ENCODE measurements at regions not wholly inside any gene's neighbourhood (a gene's known extent, or its start where the extent isn't known, plus 50 kb on each side); places are given as distances from the start of the nearest gene placed in this dataset.

DNA sequence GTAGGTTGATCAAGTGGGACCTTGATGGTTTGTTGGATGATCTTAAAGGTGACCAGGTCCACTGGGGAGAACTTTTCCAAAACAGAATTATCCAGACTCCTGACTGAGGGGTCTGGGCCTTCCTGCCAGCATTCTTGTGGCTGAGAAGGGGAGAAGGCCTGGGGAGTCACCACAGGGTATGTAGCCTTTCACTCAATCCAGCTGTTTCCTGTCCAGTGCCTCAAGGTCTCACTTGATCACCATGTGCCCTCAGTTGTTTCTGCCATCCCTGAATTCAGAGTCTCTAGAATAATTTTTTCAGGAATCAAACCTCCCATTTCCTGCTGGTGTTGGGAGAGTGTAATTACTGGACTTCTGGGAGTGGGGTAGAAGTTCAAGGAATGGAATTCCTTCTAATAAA lies 54.4 kb upstream of the TANC1 start:
- H3K4me1 ChIP-seq = no peaks in the 10 kb centered on the region
- no peak for DNase-seq (ENCODE audit: low spot score in 2 of 2)
- no peak overlapping the region for H3K27ac ChIP-seq
- H3K27me3 ChIP-seq = no peaks in the 10 kb centered on the region
- H3K36me3 ChIP-seq = no peaks in the 10 kb centered on the region
- TF ChIP-seq EP300 (IDR thresholded peaks at IDR 0.05) = no peak
- TF ChIP-seq, protein P1, sequence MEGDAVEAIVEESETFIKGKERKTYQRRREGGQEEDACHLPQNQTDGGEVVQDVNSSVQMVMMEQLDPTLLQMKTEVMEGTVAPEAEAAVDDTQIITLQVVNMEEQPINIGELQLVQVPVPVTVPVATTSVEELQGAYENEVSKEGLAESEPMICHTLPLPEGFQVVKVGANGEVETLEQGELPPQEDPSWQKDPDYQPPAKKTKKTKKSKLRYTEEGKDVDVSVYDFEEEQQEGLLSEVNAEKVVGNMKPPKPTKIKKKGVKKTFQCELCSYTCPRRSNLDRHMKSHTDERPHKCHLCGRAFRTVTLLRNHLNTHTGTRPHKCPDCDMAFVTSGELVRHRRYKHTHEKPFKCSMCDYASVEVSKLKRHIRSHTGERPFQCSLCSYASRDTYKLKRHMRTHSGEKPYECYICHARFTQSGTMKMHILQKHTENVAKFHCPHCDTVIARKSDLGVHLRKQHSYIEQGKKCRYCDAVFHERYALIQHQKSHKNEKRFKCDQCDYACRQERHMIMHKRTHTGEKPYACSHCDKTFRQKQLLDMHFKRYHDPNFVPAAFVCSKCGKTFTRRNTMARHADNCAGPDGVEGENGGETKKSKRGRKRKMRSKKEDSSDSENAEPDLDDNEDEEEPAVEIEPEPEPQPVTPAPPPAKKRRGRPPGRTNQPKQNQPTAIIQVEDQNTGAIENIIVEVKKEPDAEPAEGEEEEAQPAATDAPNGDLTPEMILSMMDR (IDR thresholded peaks at IDR 0.05) = no peak
- TF ChIP-seq POLR2A (IDR thresholded peaks at IDR 0.05) = no peak
- H3K9me3 ChIP-seq = no peaks in the 10 kb centered on the region
- H3K4me3 ChIP-seq = no peak overlapping the region

- H3K27me3 ChIP-seq = no peaks in the 10 kb centered on the region
- no peak overlapping the region for H3K27ac ChIP-seq
- H3K4me1 ChIP-seq = no peaks in the 10 kb centered on the region
- WGBS, 2 donors = 80 to 81% methylated on average over 2 of the region's 2 CpGs
- H3K9me3 ChIP-seq = no peaks in the 10 kb centered on the region
- no peaks in the 10 kb centered on the region for H3K36me3 ChIP-seq
- no peak overlapping the region for H3K4me3 ChIP-seq
- no peak for DNase-seq (ENCODE audit: low spot score in 2 of 2)
- TF ChIP-seq, protein P1 (IDR thresholded peaks at IDR 0.05) = no peak
- no peak for TF ChIP-seq POLR2A (IDR thresholded peaks at IDR 0.05)
- TF ChIP-seq EP300 (IDR thresholded peaks at IDR 0.05) = no peak
Measured at GRCh38 chr2:158914731-158915130, 53.7 kb upstream of the TANC1 start.

DNA sequence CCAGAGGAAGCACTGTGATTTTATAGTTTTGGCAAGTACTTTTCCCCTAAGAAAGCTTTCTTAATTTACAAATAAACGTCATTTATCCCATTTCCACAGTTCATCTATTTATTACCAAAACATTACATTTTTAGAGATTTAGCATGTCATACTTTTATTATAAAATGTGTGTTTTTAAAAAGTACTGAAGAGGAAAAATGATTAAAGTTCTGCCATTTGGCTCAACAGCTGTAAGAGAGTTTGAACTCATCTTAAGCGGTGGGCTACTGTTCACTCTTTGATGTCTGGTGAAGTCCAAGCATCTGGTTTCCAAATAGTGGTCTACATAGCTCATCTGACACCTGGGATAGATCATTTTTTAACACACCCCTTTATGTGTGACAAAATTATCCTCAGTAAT lies 51.3 kb upstream of the TANC1 start:
- Histone ChIP-seq H3K27me3 (no peaks in the 10 kb centered on the region), H3K9me3 (no peaks in the 10 kb centered on the region), H3K4me1 (no peaks in the 10 kb centered on the region), H3K27ac (no peak overlapping the region), H3K36me3 (no peaks in the 10 kb centered on the region), H3K4me3 (no peak overlapping the region)
- 53 to 61% methylated on average over 2 of the region's 2 CpGs for WGBS, 2 donors
- TF ChIP-seq POLR2A (IDR thresholded peaks at IDR 0.05) (no peak), EP300 (IDR thresholded peaks at IDR 0.05) (no peak)
- TF ChIP-seq, protein P1 (IDR thresholded peaks at IDR 0.05) = no peak
- no peak for DNase-seq (ENCODE audit: low spot score in 2 of 2)

- Histone ChIP-seq H3K9me3 (no peaks in the 10 kb centered on the region), H3K4me3 (no peak overlapping the region), H3K4me1 (peaks cover 0 to 11% (median 3%) of the 10 kb centered on the region in 4 donors), H3K27ac (no peak overlapping the region), H3K36me3 (no peaks in the 10 kb centered on the region), H3K27me3 (no peaks in the 10 kb centered on the region)
- no peak for DNase-seq (ENCODE audit: low spot score in 2 of 2)
- TF ChIP-seq, protein P1 (IDR thresholded peaks at IDR 0.05) = no peak
- no peak for TF ChIP-seq EP300 (IDR thresholded peaks at IDR 0.05)
- no peak for TF ChIP-seq POLR2A (IDR thresholded peaks at IDR 0.05)
Measured at GRCh38 chr2:158918452-158918851, 50.0 kb upstream of the TANC1 start.
